NCI-H187 treated with DMSO at 0.1 percent for 48 hours (cell line): ENCODE measurements at regions not wholly inside any gene's neighbourhood (a gene's known extent, or its start where the extent isn't known, plus 50 kb on each side); places are given as distances from the start of the nearest gene placed in this dataset.

Experiments used
- DNase-seq: peaks from one replicate; lab custom pipeline; 2025; lab: John Stamatoyannopoulos, UW

GRCh38 chr1:88145752-88146151 lies 538.3 kb upstream of the PKN2 start:
- no peak for DNase-seq

DNA sequence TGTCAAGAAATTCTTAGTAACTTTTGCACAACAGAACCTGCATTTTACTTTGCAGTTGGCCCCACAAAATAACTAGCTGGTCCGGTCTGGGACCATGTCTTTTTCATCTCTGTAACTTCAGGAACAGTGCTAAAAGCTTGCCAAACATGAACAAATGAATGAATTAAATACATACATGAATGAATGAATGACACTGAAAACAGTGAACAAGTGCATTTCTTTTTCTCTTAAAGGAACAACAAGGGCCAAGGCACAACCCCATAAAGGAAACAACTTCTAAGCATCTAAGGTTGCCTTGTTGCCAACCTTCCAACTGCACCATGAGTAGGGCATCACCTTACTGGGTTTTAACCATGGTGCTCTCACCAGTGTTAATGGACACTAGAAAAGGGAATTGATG lies 534.4 kb upstream of the PKN2 start:
- DNase-seq, result no peak

DNA sequence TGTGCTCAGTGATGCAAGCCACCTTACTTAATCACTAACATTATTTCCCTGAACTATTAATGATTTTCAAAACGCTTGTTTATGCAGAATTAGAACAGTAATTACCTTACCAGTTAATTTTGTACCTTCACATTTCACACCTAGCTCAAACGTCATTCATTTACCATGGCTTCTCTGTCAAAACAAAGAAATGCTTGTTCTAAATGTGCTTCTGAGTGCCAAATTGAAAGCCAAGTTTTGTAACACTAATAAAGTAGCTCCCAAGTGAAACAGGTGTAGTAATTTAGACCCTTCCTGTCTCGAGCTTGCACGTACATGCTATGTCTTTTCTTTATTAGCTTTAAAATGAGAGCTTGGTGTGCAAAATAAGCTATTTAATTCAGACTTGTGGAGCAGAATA lies 533.7 kb upstream of the PKN2 start:
- DNase-seq, result no peak

DNA sequence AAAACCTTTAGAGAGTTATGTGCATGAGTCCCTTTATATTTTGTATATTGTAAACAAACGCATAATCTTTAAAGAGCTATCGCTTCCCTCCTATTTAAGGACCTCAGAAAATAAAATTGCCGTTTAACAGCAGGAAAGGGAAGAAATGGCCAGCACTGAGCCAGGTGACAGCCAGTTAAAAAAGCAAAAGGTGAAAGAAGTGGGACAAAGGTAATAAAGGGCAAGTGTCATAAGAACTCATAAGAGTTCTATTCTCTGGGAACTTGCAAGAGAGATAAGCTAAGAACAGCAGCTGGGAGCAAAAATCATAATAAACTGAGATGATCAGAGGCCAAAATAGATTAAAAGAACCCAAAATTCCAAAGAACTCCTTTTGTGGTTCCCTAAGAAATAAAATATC lies 520.9 kb upstream of the PKN2 start:
- no peak for DNase-seq

GRCh38 chr1:88168126-88168525 lies 515.9 kb upstream of the PKN2 start:
- no peak for DNase-seq

- DNase-seq, result no peak
These were observed 514.9 kb upstream of the PKN2 start for GRCh38 chr1:88169139-88169538.

DNA sequence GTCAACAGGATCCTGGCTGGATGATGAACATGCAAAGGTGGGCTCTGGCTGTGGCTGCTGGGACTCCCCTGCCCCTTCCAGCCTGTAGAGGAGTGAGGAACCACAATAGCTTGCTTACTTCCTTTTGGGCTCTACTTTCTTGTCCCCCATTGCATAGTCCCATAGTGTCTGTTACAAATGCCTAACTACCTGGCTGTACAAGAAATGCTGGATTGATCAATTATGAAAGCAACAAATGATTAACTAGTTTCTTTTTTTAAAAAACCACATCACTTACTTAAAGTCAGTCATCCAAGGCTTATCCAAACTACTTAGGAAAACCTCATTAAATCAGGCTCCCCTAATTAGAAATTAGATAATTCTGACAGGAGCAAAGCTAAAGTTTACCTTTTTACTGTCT lies 514.1 kb upstream of the PKN2 start:
- no peak for DNase-seq

GRCh38 chr1:88175120-88175630 lies 508.9 kb upstream of the PKN2 start:
- no peak for DNase-seq

DNA sequence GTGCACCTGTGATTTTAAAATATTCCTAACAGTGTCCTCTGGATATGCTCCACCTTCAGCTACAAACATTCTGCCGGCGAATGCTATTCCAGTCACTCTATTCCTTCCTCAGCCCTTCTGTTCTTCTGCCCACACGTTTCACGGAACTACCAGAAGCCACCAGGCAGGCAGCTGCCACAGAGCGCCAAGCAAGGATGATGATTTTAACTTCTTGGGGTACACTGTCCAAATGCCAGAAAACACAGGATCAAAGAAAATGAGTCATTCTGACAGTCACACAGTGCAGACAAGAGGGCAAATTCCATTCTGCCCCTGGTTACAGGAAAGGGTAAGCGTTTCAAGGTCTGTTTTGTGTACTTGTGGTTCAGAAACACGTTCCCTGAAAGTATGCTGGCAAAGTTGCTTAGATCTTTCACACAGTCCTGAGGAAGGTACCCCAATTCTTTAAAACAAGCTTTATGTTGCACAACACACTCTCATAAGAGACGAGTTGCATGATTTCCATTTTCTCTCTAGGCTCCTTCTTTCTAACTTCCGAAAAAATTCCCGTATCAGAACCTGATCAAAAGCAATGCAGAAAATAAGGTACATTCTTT lies 508.3 kb upstream of the PKN2 start:
- DNase-seq, result no peak

DNA sequence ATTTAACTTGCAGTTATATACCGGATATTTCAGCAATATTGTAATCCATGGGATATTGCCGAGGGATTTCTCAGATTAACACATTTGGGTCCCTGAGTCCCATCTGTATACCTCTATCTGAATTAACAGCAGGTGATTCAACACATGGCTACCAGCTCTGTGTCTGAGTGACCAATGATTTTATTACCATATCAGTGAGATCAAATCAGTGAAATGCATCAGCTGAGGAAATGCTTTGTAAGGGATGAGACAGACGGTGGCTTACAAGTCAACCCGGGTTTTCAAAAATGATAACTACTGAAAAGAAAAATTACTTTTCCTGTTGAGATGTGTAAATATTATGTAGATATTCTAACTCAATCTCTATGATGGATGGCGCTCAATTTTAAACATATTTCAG lies 504.1 kb upstream of the PKN2 start:
- DNase-seq, result no peak

- DNase-seq, result peak; percentile 11
These were observed 503.5 kb upstream of the PKN2 start for GRCh38 chr1:88180449-88181108.

DNA sequence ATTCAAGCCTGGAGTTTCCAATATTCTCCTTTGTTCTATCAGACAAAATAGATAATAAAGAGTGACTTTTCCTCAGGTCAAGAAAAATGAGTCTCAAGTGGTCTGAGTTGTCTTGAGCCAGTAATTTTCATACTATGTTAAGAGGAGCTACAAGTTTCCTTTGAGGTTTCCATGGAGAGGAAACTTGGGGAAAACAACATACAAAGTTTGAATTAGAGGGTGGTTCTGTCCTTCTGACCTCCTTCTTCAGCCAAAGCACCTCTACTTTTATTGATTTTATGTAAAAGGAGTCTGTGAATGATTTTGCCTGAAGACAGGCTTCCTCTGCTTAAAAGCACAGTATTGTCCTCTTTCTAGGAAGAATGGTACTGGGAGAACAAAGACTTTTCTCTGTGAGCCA lies 497.2 kb upstream of the PKN2 start:
- DNase-seq, result no peak

- DNase-seq, result no peak
These were observed 496.0 kb upstream of the PKN2 start for GRCh38 chr1:88188038-88188437.

DNA sequence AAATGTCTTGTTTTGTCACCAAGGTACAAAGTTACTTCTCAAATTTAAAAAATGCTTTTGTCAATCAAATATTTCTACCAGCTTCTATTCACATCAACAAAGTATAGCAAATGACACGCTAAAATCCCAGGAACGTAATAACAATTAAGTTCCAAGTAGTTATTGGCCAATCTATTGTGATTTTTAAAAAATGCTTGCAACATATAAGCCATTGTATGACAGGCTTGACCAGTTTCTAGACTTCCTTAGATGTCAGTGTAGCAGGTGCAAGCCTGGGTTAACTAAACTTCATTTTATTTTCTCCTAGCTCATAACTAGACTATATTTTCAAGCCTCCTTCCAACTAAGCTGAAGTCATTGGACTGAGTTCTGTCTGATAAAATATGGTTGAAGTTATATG lies 494.5 kb upstream of the PKN2 start:
- no peak for DNase-seq

DNA sequence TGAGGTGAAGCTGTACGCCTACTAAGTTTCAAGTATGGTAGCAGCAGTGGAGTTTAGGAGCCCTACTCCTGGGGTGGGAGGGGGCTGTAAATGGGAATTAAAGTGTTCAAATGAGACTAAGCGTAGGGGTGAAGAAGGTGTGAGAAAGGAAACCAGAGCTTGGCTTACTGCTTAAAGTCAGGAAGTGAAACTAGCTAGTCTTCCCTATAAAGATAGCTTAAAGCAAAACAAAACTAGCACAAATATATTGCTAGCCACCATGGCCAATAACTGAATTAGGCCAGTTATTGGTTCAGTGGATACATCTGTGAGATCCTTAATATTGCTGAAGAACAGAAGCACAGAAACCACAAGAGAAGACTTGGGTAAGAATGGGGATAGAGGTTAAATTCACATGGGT lies 492.2 kb upstream of the PKN2 start:
- no peak for DNase-seq

DNA sequence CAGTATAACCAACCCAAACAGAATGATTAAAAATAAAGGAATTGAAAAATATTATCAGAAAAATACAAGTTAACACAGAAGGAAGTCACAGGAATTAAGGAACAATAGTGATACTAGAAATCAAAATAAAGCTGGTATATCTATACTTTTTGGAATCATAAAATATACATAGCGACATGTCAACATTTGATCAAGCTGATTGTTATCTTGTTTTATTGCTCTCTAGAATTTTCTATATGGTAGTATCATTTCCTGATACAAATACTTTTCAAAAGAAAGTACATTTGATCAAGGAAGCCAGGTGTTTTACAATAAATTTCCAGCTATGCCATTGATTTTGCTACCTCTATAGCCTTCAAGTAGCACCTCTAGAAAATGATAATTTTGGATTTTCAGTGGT lies 489.5 kb upstream of the PKN2 start:
- no peak for DNase-seq

DNA sequence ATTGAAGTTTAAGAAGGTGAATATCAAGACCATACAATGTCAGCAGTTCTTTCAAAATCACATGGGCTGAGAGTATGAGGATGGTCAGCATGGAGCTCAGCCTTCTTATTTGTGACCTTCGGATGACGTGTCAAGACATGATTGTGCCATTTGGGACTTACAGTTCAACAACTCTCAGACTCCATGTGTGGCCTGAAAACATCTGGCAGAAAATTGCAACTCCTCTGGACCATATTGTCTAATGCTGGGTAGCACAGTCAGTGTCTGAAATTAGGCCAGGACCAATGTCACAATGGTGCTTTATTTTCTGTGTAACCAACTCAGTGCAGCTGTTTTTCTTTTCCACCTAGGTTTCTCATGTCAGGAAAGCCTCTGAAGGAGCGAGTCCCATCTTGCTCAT lies 483.5 kb upstream of the PKN2 start:
- DNase-seq, result no peak

GRCh38 chr1:88204111-88204510 lies 480.0 kb upstream of the PKN2 start:
- no peak for DNase-seq

GRCh38 chr1:88204612-88205167 lies 479.4 kb upstream of the PKN2 start:
- DNase-seq, result no peak

DNA sequence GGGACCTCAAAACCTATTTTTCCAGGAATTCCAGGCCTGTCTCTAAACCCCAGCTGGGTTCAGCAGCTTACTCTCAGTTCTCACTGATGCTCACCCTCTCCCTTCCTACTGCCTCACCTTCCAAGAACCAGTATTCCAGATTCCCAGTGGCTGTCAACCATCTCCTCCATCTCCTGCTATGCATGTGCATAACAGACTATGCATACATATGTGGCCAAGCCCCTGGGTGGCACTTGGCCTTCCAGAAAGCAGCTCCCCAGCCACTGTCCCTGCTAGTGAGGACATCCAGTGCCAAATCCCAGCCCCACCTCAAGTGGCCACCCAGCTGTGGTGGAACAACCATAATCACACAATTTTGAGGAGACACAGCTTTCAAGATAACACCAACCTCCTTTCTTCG lies 475.7 kb upstream of the PKN2 start:
- no peak for DNase-seq

DNA sequence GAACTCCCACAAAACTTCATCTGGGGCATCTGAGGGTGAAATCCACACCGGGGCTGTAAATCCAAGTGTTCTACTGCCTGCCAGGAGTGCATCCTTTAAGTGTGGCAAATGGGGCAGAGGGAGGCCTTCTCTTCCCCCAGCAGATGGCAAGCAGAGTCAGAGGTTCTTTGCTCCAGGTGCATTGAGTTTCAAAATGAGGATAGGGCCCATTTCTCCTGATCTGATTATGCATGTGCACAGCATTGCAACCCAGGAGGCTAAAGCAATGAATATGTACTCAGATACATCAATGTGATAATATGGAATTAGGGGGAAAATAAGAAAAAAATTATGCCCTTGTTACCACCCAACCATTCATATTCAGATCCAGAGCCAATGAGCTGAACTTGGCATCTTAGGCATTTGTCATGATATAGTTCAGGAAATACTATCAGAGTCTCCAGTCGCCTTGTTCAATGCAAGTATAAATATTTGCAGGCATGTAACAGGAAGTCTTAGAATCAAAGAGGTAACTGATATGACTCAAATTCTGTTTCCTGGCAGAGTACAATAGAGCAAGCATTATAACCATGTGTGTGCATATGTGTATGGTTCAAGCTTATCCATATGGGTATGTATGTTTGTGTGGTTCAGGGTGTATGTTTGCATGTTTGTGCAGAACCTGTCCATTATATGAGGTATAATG lies 473.8 kb upstream of the PKN2 start:
- DNase-seq, result no peak

DNA sequence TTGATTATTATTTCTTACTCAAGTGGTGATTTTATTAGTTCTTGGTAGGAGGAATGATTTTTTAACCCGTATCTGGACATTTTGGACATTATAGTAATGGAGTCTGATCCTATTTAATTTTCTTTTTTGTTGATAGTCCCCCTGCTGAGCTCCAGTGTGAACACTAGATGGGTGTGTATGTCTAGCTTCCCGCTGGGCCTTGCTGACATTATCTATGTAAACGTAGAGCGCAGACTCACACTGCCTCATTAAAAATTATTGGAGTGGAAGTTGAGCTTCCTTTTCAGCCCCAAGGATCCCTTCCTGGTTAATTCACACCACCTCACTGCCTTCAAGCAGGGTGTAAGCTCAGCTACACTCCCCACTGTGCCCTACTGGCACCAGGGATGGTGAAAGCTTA lies 467.6 kb upstream of the PKN2 start:
- DNase-seq, result no peak

GRCh38 chr1:88217386-88217785 lies 466.7 kb upstream of the PKN2 start:
- no peak for DNase-seq
